GM21367 (cell line): ENCODE measurements at regions not wholly inside any gene's neighbourhood (a gene's known extent, or its start where the extent isn't known, plus 50 kb on each side); places are given as distances from the start of the nearest gene placed in this dataset.
"Not testable (repeated sequence)": the region's sequence is repeated elsewhere in the genome, so short reads cannot be mapped to it uniquely, and the experiment has no call there.

Experiments used
- ATAC-seq: cut with Tn5 transposase; IDR thresholded peaks from one replicate; pipeline ENCODE4 v1.9.1; 2021; ENCODE audit not compliant: unreplicated experiment

GRCh38 chr2:22037274-22037673, 913.5 kb downstream of the TDRD15 start:
- ATAC-seq: no peak

GRCh38 chr2:22043784-22044183, 920.0 kb downstream of the TDRD15 start:
- ATAC-seq: no peak

- ATAC-seq: no peak
Observed at GRCh38 chr2:22055784-22056620, 932.2 kb downstream of the TDRD15 start.

- ATAC-seq: no peak
Observed at GRCh38 chr2:22056621-22057132, 932.9 kb downstream of the TDRD15 start.

- ATAC-seq: no peak
Observed at GRCh38 chr2:22062679-22063078, 938.9 kb downstream of the TDRD15 start.

GRCh38 chr2:22076454-22076853, 952.7 kb downstream of the TDRD15 start:
- ATAC-seq: no peak

- ATAC-seq: no peak
Observed at GRCh38 chr2:22078701-22079100, 954.9 kb downstream of the TDRD15 start.

GRCh38 chr2:22079583-22079982, 955.8 kb downstream of the TDRD15 start:
- ATAC-seq: no peak

- ATAC-seq: no peak
Observed at GRCh38 chr2:22086726-22087125, 963.0 kb downstream of the TDRD15 start.

- not testable (repeated sequence) for ATAC-seq
Observed at GRCh38 chr2:22103617-22104016, 979.8 kb downstream of the TDRD15 start.

GRCh38 chr2:22110244-22110651, 986.5 kb downstream of the TDRD15 start:
- ATAC-seq: no peak

GRCh38 chr2:22124003-22124402, 1000.2 kb downstream of the TDRD15 start:
- ATAC-seq: no peak

- no peak for ATAC-seq
Observed at GRCh38 chr2:22126106-22126505, 1002.3 kb downstream of the TDRD15 start.

GRCh38 chr2:22126978-22127377, 1003.2 kb downstream of the TDRD15 start:
- no peak for ATAC-seq

- ATAC-seq: no peak
Observed at GRCh38 chr2:22134421-22134820, 1010.7 kb downstream of the TDRD15 start.

- ATAC-seq: no peak
Observed at GRCh38 chr2:22136446-22136845, 1012.7 kb downstream of the TDRD15 start.

GRCh38 chr2:22143840-22144239, 1020.1 kb downstream of the TDRD15 start:
- ATAC-seq: no peak

- no peak for ATAC-seq
Observed at GRCh38 chr2:22153931-22154613, 1030.3 kb downstream of the TDRD15 start.

GRCh38 chr2:22156661-22157060, 1032.9 kb downstream of the TDRD15 start:
- not testable (repeated sequence) for ATAC-seq

- no peak for ATAC-seq
Observed at GRCh38 chr2:22167256-22167655, 1043.5 kb downstream of the TDRD15 start.

- no peak for ATAC-seq
Observed at GRCh38 chr2:22175003-22175402, 1051.2 kb downstream of the TDRD15 start.

GRCh38 chr2:22185251-22185650, 1061.5 kb downstream of the TDRD15 start:
- no peak for ATAC-seq
